ENCODE measurements at regions not wholly inside any gene's neighbourhood (a gene's known extent, or its start where the extent isn't known, plus 50 kb on each side); places are given as distances from the start of the nearest gene placed in this dataset.

- TF ChIP-seq POLR2AphosphoS5 (IDR thresholded peaks at IDR 0.05; ENCODE audit: low read depth, low read length) = no peak
- no peak for TF ChIP-seq TAF1 (IDR thresholded peaks at IDR 0.05; ENCODE audit: borderline replicate concordance, low read depth, low read length)
Measured at GRCh38 chr12:24600996-24601395, 347.9 kb downstream of the BCAT1 start.

Data from GM12892 (cell line).